Naive thymus-derived CD4-positive, alpha-beta T cell (primary cell): ENCODE measurements at regions not wholly inside any gene's neighbourhood (a gene's known extent, or its start where the extent isn't known, plus 50 kb on each side); places are given as distances from the start of the nearest gene placed in this dataset.

ENCODE experiments used
- ATAC-seq: fragments of 150-1000 bp; cut with Tn5 transposase; 2 replicates; pipeline ENCODE4 v1.10.0; 2021; ENCODE audit warnings: mild to moderate bottlenecking, moderate library complexity
- CTCF ChIA-PET: fragments of 350-600 bp; sonication (Branson Sonifier 250); formaldehyde crosslinking; loops from one replicate; lab custom pipeline; 2021; ENCODE audit warnings: antibody characterized with exemption; lab: Charles Lee
- POLR2A ChIA-PET: fragments of 350-600 bp; sonication (Branson Sonifier 250); formaldehyde crosslinking; loops from one replicate; lab custom pipeline; 2021; ENCODE audit warnings: antibody characterized with exemption, inconsistent platforms; lab: Charles Lee
- DNase-seq, 9 donors: peaks; one replicate each; pipeline versions ENCODE4 v3.0.0 to v3.0.0-alpha.2; 2020 to 2022; ENCODE audit warnings: mixed read lengths in 1 of 9
- H3K27ac ChIP-seq: one replicate; pipeline ENCODE4 v1.7.0; 2013; ENCODE audit warnings: mild to moderate bottlenecking, low read depth, low read length, moderate library complexity
- H3K27me3 ChIP-seq, 2 donors: one replicate each; pipeline ENCODE4 v1.7.0; 2013; ENCODE audit warnings: low read length in 2 of 2, mild to moderate bottlenecking in 2 of 2, moderate library complexity in 2 of 2; ENCODE audit not compliant: control insufficient read depth in 2 of 2, insufficient read depth in 2 of 2
- H3K36me3 ChIP-seq, 3 experiments: 1 replicate in 2 of 3; 2 replicates in 1 of 3; pipeline ENCODE4 v1.7.0; 2013; ENCODE audit warnings: low read length in 3 of 3, mild to moderate bottlenecking in 3 of 3, moderate library complexity in 1 of 3; ENCODE audit not compliant: insufficient read depth in 3 of 3, control insufficient read depth in 2 of 3
- H3K4me1 ChIP-seq, 2 donors: one replicate each; pipeline ENCODE4 v1.7.0; 2013; ENCODE audit warnings: low read length in 2 of 2, mild to moderate bottlenecking in 2 of 2, moderate library complexity in 1 of 2; ENCODE audit not compliant: control insufficient read depth in 2 of 2, insufficient read depth in 2 of 2
- H3K4me3 ChIP-seq: 2 replicates; pipeline ENCODE4 v1.7.0; 2013; ENCODE audit warnings: mild to moderate bottlenecking, low read length
- H3K9me3 ChIP-seq, 3 experiments: 1 replicate in 2 of 3; 2 replicates in 1 of 3; pipeline ENCODE4 v1.7.0; 2013; ENCODE audit warnings: low read length in 3 of 3; ENCODE audit not compliant: control insufficient read depth in 2 of 3
- H3K27ac Mint-ChIP-seq, 9 donors: one replicate each; pipeline ENCODE4 v1.8.0; 2020 to 2022; ENCODE audit warnings: mixed read lengths in 9 of 9, mild to moderate bottlenecking in 8 of 9, moderate library complexity in 5 of 9, inconsistent platforms in 2 of 9
- H3K27me3 Mint-ChIP-seq, 5 donors: one replicate each; pipeline ENCODE4 v1.8.0; 2021 to 2022; ENCODE audit warnings: mixed read lengths in 5 of 5, mild to moderate bottlenecking in 1 of 5
- H3K36me3 Mint-ChIP-seq, 5 donors: one replicate each; pipeline ENCODE4 v1.8.0; 2020 to 2022; ENCODE audit warnings: mixed read lengths in 5 of 5, mild to moderate bottlenecking in 3 of 5, inconsistent platforms in 1 of 5
- H3K4me1 Mint-ChIP-seq, 7 donors: one replicate each; pipeline ENCODE4 v1.8.0; 2020 to 2022; ENCODE audit warnings: mixed read lengths in 7 of 7, mild to moderate bottlenecking in 3 of 7, inconsistent platforms in 1 of 7
- H3K4me3 Mint-ChIP-seq, 10 donors: one replicate each; pipeline ENCODE4 v1.8.0; 2020 to 2022; ENCODE audit warnings: mild to moderate bottlenecking in 10 of 10, mixed read lengths in 10 of 10, moderate library complexity in 6 of 10, inconsistent platforms in 2 of 10
- H3K9me3 Mint-ChIP-seq, 11 donors: one replicate each; pipeline ENCODE4 v1.8.0; 2020 to 2022; ENCODE audit warnings: mixed read lengths in 11 of 11, mild to moderate bottlenecking in 4 of 11, inconsistent platforms in 1 of 11, moderate library complexity in 1 of 11
- intact Hi-C, 2 donors: fragments of 100-400 bp; cut with micrococcal nuclease; formaldehyde crosslinking; loops; one replicate each; pipeline ENCODE4 v1.15.1; 2023

- Mint-ChIP-seq H3K36me3 (peaks cover 0 to 6% (median 0%) of the 10 kb centered on the region in 5 donors), H3K4me1 (peaks cover 0 to 7% (median 0%) of the 10 kb centered on the region in 7 donors), H3K27me3 (peaks cover 0 to 8% (median 0%) of the 10 kb centered on the region in 5 donors)
Measured at GRCh38 chr7:153012203-153012602, 252.7 kb downstream of the ACTR3B start.

DNA sequence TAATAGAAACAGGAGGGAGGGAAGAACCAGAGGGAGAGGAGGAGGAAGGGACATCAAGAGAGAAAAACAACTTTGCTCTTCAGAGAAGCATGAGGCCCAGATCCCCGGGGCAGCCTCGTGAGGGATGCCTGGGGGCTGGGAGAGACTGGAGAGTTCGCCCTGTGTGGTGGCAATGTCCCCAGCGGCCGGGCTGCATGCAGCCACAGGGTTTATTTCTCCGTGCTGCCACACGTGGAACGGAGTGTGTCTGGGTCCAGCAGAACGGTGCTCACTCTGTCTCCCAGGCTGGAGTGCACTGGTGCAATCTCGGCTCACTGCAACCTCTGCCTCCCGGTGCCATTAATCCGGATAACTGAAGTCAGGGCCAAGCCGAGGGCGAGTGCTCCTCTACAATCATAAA is 257.7 kb downstream of the ACTR3B start:
- ATAC-seq, result no peak
- H3K27ac ChIP-seq, result no peak overlapping the region
- no peaks in the 10 kb centered on the region for H3K27me3 ChIP-seq
- H3K4me1 ChIP-seq, result no peaks in the 10 kb centered on the region
- Mint-ChIP-seq H3K27ac (no peak overlapping the region), H3K9me3 (peaks cover 0 to 4% (median 0%) of the 10 kb centered on the region in 11 donors), H3K27me3 (peaks cover 0 to 1% (median 0%) of the 10 kb centered on the region in 5 donors), H3K4me3 (no peak overlapping the region), H3K4me1 (no peaks in the 10 kb centered on the region), H3K36me3 (no peaks in the 10 kb centered on the region)
- H3K4me3 ChIP-seq, result no peak overlapping the region
- ChIA-PET CTCF (no interaction called here), POLR2A (no interaction called here)
- no peak for DNase-seq
- H3K36me3 ChIP-seq, result no peaks in the 10 kb centered on the region
- H3K9me3 ChIP-seq, result no peaks in the 10 kb centered on the region
- intact Hi-C loops, result no loop called here

More at GRCh38 chr7:153012203-153012602, 252.7 kb downstream of the ACTR3B start:
- ChIA-PET CTCF (interaction anchor here (0.7 kb wide), 1 partner anchor 19 kb away, joined by 3 read pairs; no protein-coding TSS in a partner anchor), POLR2A (no interaction called here)
- Mint-ChIP-seq H3K27ac (no peak overlapping the region), H3K9me3 (peaks cover 0 to 5% (median 0%) of the 10 kb centered on the region in 11 donors), H3K4me3 (no peak overlapping the region)
- Histone ChIP-seq H3K9me3 (no peaks in the 10 kb centered on the region), H3K4me1 (no peaks in the 10 kb centered on the region), H3K27me3 (no peaks in the 10 kb centered on the region), H3K4me3 (no peak overlapping the region), H3K27ac (no peak overlapping the region), H3K36me3 (no peaks in the 10 kb centered on the region)
- ATAC-seq, result no peak
- DNase-seq, result no peak
- intact Hi-C loops, result no loop called here

GRCh38 chr7:153021542-153021941 is 262.0 kb downstream of the ACTR3B start:
- no peak overlapping the region for H3K27ac ChIP-seq
- H3K4me3 Mint-ChIP-seq, result no peak overlapping the region
- H3K9me3 Mint-ChIP-seq, result peaks cover 0 to 4% (median 0%) of the 10 kb centered on the region in 11 donors
- intact Hi-C loops, result no loop called here
- DNase-seq, result no peak
- no peaks in the 10 kb centered on the region for H3K27me3 ChIP-seq
- ChIA-PET CTCF (no interaction called here), POLR2A (no interaction called here)
- no peak overlapping the region for H3K27ac Mint-ChIP-seq
- H3K4me1 ChIP-seq, result no peaks in the 10 kb centered on the region
- H3K4me3 ChIP-seq, result no peak overlapping the region
- H3K9me3 ChIP-seq, result no peaks in the 10 kb centered on the region
- H3K4me1 Mint-ChIP-seq, result no peaks in the 10 kb centered on the region
- H3K36me3 ChIP-seq, result no peaks in the 10 kb centered on the region
- H3K27me3 Mint-ChIP-seq, result peaks cover 0 to 9% (median 0%) of the 10 kb centered on the region in 5 donors
- ATAC-seq, result no peak
- no peaks in the 10 kb centered on the region for H3K36me3 Mint-ChIP-seq

DNA sequence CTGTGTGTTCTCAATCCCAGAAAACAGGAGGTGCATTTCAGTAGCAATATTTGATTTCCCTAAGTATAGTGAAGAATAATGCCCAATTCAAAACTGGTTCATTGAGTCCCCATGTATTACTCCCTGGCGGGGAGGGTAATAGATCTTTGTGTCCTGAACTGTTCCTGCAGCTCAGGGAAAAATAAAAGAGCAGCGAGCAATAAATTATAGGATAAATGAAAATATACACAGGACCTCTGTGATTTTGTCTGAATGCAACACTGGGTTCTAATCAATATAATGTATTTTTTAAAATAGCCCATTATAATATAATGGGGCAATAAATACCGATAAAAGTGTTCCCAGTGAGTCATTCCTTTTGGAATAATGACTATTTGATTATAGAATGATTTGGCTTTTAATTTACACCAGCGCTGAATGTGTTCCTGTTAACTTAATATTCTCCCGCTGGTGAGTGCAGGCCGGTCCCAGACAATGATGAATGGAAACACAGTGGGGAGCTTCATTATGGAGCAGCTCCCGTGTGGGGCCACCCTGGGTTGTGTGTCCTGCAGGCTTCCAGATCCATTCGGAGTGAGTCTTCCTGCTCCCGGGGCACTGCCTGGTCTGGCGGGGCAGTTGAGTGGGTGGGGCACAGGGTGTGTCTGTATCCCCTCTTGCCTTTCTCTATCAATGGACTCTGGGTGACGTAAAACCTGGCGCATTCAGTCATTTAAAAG is 263.1 kb downstream of the ACTR3B start:
- no peak overlapping the region for H3K27ac ChIP-seq
- H3K27ac Mint-ChIP-seq, result no peak overlapping the region
- H3K4me1 ChIP-seq, result no peaks in the 10 kb centered on the region
- no peaks in the 10 kb centered on the region for H3K36me3 ChIP-seq
- DNase-seq (no peak), ATAC-seq (no peak)
- no peaks in the 10 kb centered on the region for H3K4me1 Mint-ChIP-seq
- CTCF ChIA-PET, result interaction anchor here (0.6 kb wide), 1 partner anchor 10 kb away, joined by 3 read pairs; no protein-coding TSS in a partner anchor
- H3K27me3 ChIP-seq, result no peaks in the 10 kb centered on the region
- H3K4me3 ChIP-seq, result no peak overlapping the region
- H3K9me3 Mint-ChIP-seq, result peaks cover 0 to 4% (median 0%) of the 10 kb centered on the region in 11 donors
- intact Hi-C loops, result no loop called here
- no peaks in the 10 kb centered on the region for H3K9me3 ChIP-seq
- no peaks in the 10 kb centered on the region for H3K36me3 Mint-ChIP-seq
- peaks cover 0 to 9% (median 0%) of the 10 kb centered on the region in 5 donors for H3K27me3 Mint-ChIP-seq
- no peak overlapping the region for H3K4me3 Mint-ChIP-seq
- POLR2A ChIA-PET, result no interaction called here

DNA sequence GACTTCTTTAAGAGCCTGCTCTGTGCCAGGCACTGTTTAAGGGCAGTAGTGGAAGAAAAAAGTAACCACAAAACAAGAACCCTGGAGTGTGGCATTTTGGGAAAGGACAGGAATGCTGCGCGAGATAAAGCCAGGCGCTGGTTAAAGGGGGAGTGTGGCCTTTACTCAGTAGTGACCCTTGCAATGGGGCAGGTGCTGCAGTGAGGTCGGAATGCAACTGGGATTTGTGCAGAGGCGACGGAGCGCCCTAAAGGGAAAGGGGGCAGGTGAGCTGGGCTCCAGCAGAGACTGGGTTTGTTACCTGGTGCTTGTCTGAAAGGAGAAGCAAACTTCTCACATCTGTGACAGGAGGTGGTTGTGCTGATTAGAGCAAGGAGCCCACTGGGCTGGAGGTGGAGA is 263.6 kb downstream of the ACTR3B start:
- ChIA-PET CTCF (no interaction called here), POLR2A (no interaction called here)
- ATAC-seq, result no peak
- Mint-ChIP-seq H3K36me3 (no peaks in the 10 kb centered on the region), H3K9me3 (peaks cover 0 to 4% (median 0%) of the 10 kb centered on the region in 11 donors), H3K4me1 (no peaks in the 10 kb centered on the region), H3K4me3 (no peak overlapping the region), H3K27ac (no peak overlapping the region), H3K27me3 (peaks cover 0 to 9% (median 0%) of the 10 kb centered on the region in 5 donors)
- Histone ChIP-seq H3K36me3 (no peaks in the 10 kb centered on the region), H3K4me3 (no peak overlapping the region), H3K9me3 (no peaks in the 10 kb centered on the region), H3K27ac (no peak overlapping the region), H3K4me1 (no peaks in the 10 kb centered on the region), H3K27me3 (no peaks in the 10 kb centered on the region)
- intact Hi-C loops, result no loop called here
- DNase-seq, result no peak

- H3K27me3 ChIP-seq, result no peaks in the 10 kb centered on the region
- Mint-ChIP-seq H3K9me3 (no peaks in the 10 kb centered on the region), H3K4me1 (peaks cover 0 to 5% (median 0%) of the 10 kb centered on the region in 7 donors), H3K27me3 (peaks cover 0 to 8% (median 0%) of the 10 kb centered on the region in 5 donors), H3K36me3 (no peaks in the 10 kb centered on the region), H3K27ac (no peak overlapping the region), H3K4me3 (no peak overlapping the region)
- intact Hi-C loops, result no loop called here
- no peak overlapping the region for H3K27ac ChIP-seq
- no peak for ATAC-seq
- ChIA-PET CTCF (no interaction called here), POLR2A (no interaction called here)
- no peaks in the 10 kb centered on the region for H3K36me3 ChIP-seq
- no peak for DNase-seq
- no peaks in the 10 kb centered on the region for H3K4me1 ChIP-seq
- H3K4me3 ChIP-seq, result no peak overlapping the region
- H3K9me3 ChIP-seq, result no peaks in the 10 kb centered on the region
Measured at GRCh38 chr7:153027210-153027609, 267.7 kb downstream of the ACTR3B start.

- Histone ChIP-seq H3K36me3 (no peaks in the 10 kb centered on the region), H3K27me3 (no peaks in the 10 kb centered on the region), H3K4me1 (no peaks in the 10 kb centered on the region), H3K9me3 (no peaks in the 10 kb centered on the region), H3K27ac (no peak overlapping the region), H3K4me3 (no peak overlapping the region)
- intact Hi-C loops, result no loop called here
- peaks cover 0 to 5% (median 0%) of the 10 kb centered on the region in 7 donors for H3K4me1 Mint-ChIP-seq
- H3K9me3 Mint-ChIP-seq, result no peaks in the 10 kb centered on the region
- no peak overlapping the region for H3K4me3 Mint-ChIP-seq
- H3K27ac Mint-ChIP-seq, result no peak overlapping the region
- CTCF ChIA-PET, result no interaction called here
- ATAC-seq (no peak), DNase-seq (no peak)
- POLR2A ChIA-PET, result no interaction called here
- no peaks in the 10 kb centered on the region for H3K36me3 Mint-ChIP-seq
- H3K27me3 Mint-ChIP-seq, result peaks cover 0 to 3% (median 0%) of the 10 kb centered on the region in 5 donors
Measured at GRCh38 chr7:153027904-153028303, 268.4 kb downstream of the ACTR3B start.
